Endothelial cell of umbilical vein (primary cell): ENCODE measurements at regions not wholly inside any gene's neighbourhood (a gene's known extent, or its start where the extent isn't known, plus 50 kb on each side); places are given as distances from the start of the nearest gene placed in this dataset.

Experiments
- BruUV-seq: library from RNA; stranded (reverse); fragments of 400-500 nt; replicated peaks from 2 replicates; lab custom pipeline; 2021; lab: Mats Ljungman, UMichigan
- CTCF ChIA-PET: fragments of 300-600, 350-600 bp; sonication (Branson Sonifier 250); formaldehyde crosslinking; loops from one replicate; lab custom pipeline; 2021; ENCODE audit warnings: antibody characterized with exemption, inconsistent platforms; lab: Charles Lee
- POLR2A ChIA-PET: fragments of 300-600, 350-600 bp; sonication (Branson Sonifier 250); formaldehyde crosslinking; loops from one replicate; lab custom pipeline; 2021; ENCODE audit warnings: antibody characterized with exemption, inconsistent platforms; lab: Charles Lee
- DNase-seq: peaks from one replicate; pipeline ENCODE4 v3.0.0-alpha.2; 2011; ENCODE audit warnings: low read depth, low spot score
- FAIRE-seq: peaks from 2 replicates; lab custom pipeline; 2011; peaks lifted over from hg19 to GRCh38; lab: Jason Lieb, UNC
- H2AFZ ChIP-seq: 2 replicates; pipeline ENCODE4 v1.6.0; 2012; ENCODE audit warnings: low read depth, low read length, control low read depth, inconsistent platforms
- H3K27ac ChIP-seq: 2 replicates; pipeline ENCODE4 v1.5.1; 2011; ENCODE audit warnings: low read depth, mild to moderate bottlenecking, control low read depth, low read length, moderate library complexity; ENCODE audit not compliant: insufficient read depth
- H3K27me3 ChIP-seq, 2 experiments: 2 replicates each; pipeline versions ENCODE4 v1.6.0 to v1.6.1; 2011; ENCODE audit warnings: low read length in 2 of 2, mixed read lengths in 1 of 2; ENCODE audit not compliant: control insufficient read depth in 2 of 2, insufficient read depth in 2 of 2
- H3K36me3 ChIP-seq, 2 experiments: 2 replicates in 1 of 2; 3 replicates in 1 of 2; pipeline ENCODE4 v1.5.1; 2011; ENCODE audit warnings: low read length in 2 of 2, mild to moderate bottlenecking in 1 of 2, moderate library complexity in 1 of 2; ENCODE audit not compliant: control insufficient read depth in 2 of 2, insufficient read depth in 2 of 2; ENCODE audit errors: extremely low read depth in 1 of 2
- H3K4me1 ChIP-seq: 3 replicates; pipeline ENCODE4 v1.5.1; 2011; ENCODE audit warnings: mild to moderate bottlenecking, low read length; ENCODE audit not compliant: control insufficient read depth, insufficient read depth; ENCODE audit errors: extremely low read depth
- H3K4me2 ChIP-seq: 2 replicates; pipeline ENCODE4 v1.6.1; 2011; ENCODE audit warnings: low read length, control low read depth, mixed read lengths; ENCODE audit not compliant: insufficient read depth
- H3K4me3 ChIP-seq, 3 experiments: fragments of 200-600 bp in 1 of 3; sonication (generic), shearing (Covaris generic) in 1 of 3; replicated peaks in 1 of 3; 2 replicates each; pipeline ENCODE4 v1.5.1; 2011 to 2016; ENCODE audit warnings: control low read depth in 3 of 3, low read length in 3 of 3, mild to moderate bottlenecking in 2 of 3, inconsistent platforms in 1 of 3, low read depth in 1 of 3, moderate library complexity in 1 of 3; ENCODE audit not compliant: insufficient read depth in 1 of 3
- H3K79me2 ChIP-seq: 2 replicates; pipeline ENCODE4 v1.6.0; 2012; ENCODE audit warnings: low read length, inconsistent platforms; ENCODE audit not compliant: control insufficient read depth, insufficient read depth
- H3K9ac ChIP-seq: replicated peaks from 2 replicates; pipeline ENCODE3; 2011; ENCODE audit warnings: low read length, control low read depth; ENCODE audit not compliant: insufficient read depth; ENCODE audit errors: extremely low read depth
- H3K9me1 ChIP-seq: replicated peaks from 3 replicates; pipeline ENCODE4 v1.6.0; 2011; ENCODE audit warnings: mild to moderate bottlenecking, low read length; ENCODE audit not compliant: control insufficient read depth, insufficient read depth; ENCODE audit errors: extremely low read depth
- H3K9me3 ChIP-seq: replicated peaks from 2 replicates; pipeline ENCODE4 v1.5.1; 2012; ENCODE audit warnings: low read length, inconsistent platforms; ENCODE audit not compliant: control insufficient read depth, insufficient read depth
- H4K20me1 ChIP-seq: replicated peaks from 2 replicates; pipeline ENCODE3; 2011; ENCODE audit warnings: mild to moderate bottlenecking, low read length; ENCODE audit not compliant: control insufficient read depth, insufficient read depth; ENCODE audit errors: extremely low read depth
- EZH2 ChIP-seq: IDR thresholded peaks from 2 replicates; pipeline ENCODE4 v1.6.1; 2012; ENCODE audit warnings: borderline replicate concordance, low read depth, mild to moderate bottlenecking, moderate library complexity, low read length, inconsistent platforms; ENCODE audit not compliant: severe bottlenecking
- FOS ChIP-seq: IDR thresholded peaks from 2 replicates; pipeline ENCODE4 v1.6.1; 2011; ENCODE audit warnings: mild to moderate bottlenecking, low read length, moderate library complexity, borderline replicate concordance; ENCODE audit not compliant: insufficient read depth
- GATA2 ChIP-seq: IDR thresholded peaks from 2 replicates; pipeline ENCODE4 v1.7.0; 2011; ENCODE audit warnings: low read depth, mild to moderate bottlenecking, moderate library complexity, mixed read lengths, low read length; ENCODE audit not compliant: insufficient read length, insufficient read depth
- JUN ChIP-seq: IDR thresholded peaks from 2 replicates; pipeline ENCODE4 v1.6.1; 2011; ENCODE audit warnings: borderline replicate concordance, low read depth; ENCODE audit not compliant: insufficient read length, insufficient read depth
- MYC ChIP-seq: IDR thresholded peaks from one replicate; pipeline ENCODE4 v1.6.1; 2011; ENCODE audit warnings: mild to moderate bottlenecking, low read depth, low read length
- POLR2A ChIP-seq: IDR thresholded peaks from 2 replicates; pipeline ENCODE4 v1.6.1; 2012; ENCODE audit warnings: low read depth, mild to moderate bottlenecking, control low read depth, low read length
- POLR2AphosphoS5 ChIP-seq: IDR thresholded peaks from 2 replicates; pipeline ENCODE4 v1.6.1; 2012; ENCODE audit warnings: low read depth, mild to moderate bottlenecking, control low read depth, low read length, moderate library complexity; ENCODE audit not compliant: insufficient read depth
- dilution Hi-C: fragments of 300-500 bp; cut with MboI; formaldehyde crosslinking; loops from one replicate; pipeline ENCODE4 v1.15.0; 2019; ENCODE audit warnings: low sequenced_read_pairs; ENCODE audit not compliant: extremely low pct_ligation_motif_present
- intact Hi-C: fragments of 100-400 bp; cut with micrococcal nuclease; formaldehyde crosslinking; loops from one replicate; pipeline ENCODE4 v1.10.0; 2022
- TF ChIP-seq, protein P1 (sequence below), 2 donors: IDR thresholded peaks; 1 replicate in 1 of 2; 2 replicates in 1 of 2; pipeline ENCODE4 v1.5.1; 2011; ENCODE audit warnings: low read length in 2 of 2, mild to moderate bottlenecking in 2 of 2, moderate library complexity in 2 of 2, control low read depth in 1 of 2, inconsistent platforms in 1 of 2, low read depth in 1 of 2; ENCODE audit not compliant: insufficient read depth in 1 of 2; ENCODE audit errors: extremely low read depth in 1 of 2
- TF ChIP-seq, protein P2 (sequence below): IDR thresholded peaks from 2 replicates; pipeline ENCODE4 v1.6.1; 2011; ENCODE audit not compliant: insufficient read depth, insufficient read length

DNA sequence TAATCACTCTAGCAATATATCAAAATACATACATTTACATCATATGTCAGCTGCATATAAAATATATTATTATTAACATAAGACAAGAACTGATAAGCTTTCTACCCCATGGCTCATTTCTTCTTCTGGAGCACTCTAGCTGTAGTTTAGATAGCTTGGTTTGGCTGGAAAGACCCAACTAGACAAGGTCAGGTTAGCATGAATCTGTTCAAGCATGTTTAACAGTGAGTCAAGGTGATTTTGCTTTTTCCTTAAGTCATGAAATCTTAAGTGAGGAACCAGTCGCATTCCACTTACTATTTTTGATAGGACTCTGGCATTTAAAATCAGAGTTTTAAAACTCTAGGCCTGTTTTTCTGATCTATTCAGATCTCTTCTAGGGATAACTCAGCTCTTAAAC lies 157.0 kb upstream of the PDGFD start:
- no peaks in the 10 kb centered on the region for H3K79me2 ChIP-seq
- no peak for FAIRE-seq
- H3K9ac ChIP-seq: no peak overlapping the region
- TF ChIP-seq POLR2AphosphoS5 (no peak), FOS (no peak)
- TF ChIP-seq, protein P1, sequence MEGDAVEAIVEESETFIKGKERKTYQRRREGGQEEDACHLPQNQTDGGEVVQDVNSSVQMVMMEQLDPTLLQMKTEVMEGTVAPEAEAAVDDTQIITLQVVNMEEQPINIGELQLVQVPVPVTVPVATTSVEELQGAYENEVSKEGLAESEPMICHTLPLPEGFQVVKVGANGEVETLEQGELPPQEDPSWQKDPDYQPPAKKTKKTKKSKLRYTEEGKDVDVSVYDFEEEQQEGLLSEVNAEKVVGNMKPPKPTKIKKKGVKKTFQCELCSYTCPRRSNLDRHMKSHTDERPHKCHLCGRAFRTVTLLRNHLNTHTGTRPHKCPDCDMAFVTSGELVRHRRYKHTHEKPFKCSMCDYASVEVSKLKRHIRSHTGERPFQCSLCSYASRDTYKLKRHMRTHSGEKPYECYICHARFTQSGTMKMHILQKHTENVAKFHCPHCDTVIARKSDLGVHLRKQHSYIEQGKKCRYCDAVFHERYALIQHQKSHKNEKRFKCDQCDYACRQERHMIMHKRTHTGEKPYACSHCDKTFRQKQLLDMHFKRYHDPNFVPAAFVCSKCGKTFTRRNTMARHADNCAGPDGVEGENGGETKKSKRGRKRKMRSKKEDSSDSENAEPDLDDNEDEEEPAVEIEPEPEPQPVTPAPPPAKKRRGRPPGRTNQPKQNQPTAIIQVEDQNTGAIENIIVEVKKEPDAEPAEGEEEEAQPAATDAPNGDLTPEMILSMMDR (IDR thresholded peaks at IDR 0.05; ENCODE audit: extremely low read depth in 1 of 2, insufficient read depth in 1 of 2, low read depth in 1 of 2, low read length in 2 of 2): no peak
- DNase-seq: no peak
- dilution Hi-C loops (no loop called here), intact Hi-C loops (no loop called here)
- H3K27me3 ChIP-seq: no peaks in the 10 kb centered on the region
- no peaks in the 10 kb centered on the region for H4K20me1 ChIP-seq
- H3K4me1 ChIP-seq: no peaks in the 10 kb centered on the region
- no TSS peak for BruUV-seq
- ChIA-PET POLR2A (no interaction called here), CTCF (interaction anchor here (1.1 kb wide), 2 partner anchors 8 to 11 kb away, joined by 3 to 4 read pairs; no protein-coding TSS in a partner anchor)
- H3K9me1 ChIP-seq: no peaks in the 10 kb centered on the region
- H3K36me3 ChIP-seq: no peaks in the 10 kb centered on the region
- H3K4me2 ChIP-seq: no peak overlapping the region
- no peak overlapping the region for H3K4me3 ChIP-seq
- H3K9me3 ChIP-seq: no peaks in the 10 kb centered on the region
- no peak overlapping the region for H3K27ac ChIP-seq
- H2AFZ ChIP-seq: no peak overlapping the region

DNA sequence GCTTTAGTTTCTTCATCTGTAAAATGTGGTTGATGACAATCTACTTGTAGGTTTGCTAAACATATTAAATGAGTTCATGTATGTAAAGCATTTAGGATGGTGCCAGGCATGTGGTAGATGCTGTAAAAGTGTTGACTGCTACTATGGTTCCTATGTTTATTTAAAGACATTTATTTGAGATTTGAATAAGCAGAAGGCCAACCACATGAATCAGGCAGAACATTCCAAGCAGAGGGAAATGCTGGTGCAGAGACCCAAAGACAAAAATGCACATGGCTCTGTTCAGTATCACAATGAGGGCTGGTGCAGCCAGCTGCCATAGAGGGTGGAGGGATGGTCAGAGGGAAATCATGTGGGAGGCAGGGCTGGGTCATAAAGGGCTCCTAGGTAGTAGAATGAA lies 156.2 kb upstream of the PDGFD start:
- Histone ChIP-seq H3K27me3 (no peaks in the 10 kb centered on the region), H3K9ac (no peak overlapping the region), H3K27ac (no peak overlapping the region), H3K9me1 (no peaks in the 10 kb centered on the region), H3K79me2 (no peaks in the 10 kb centered on the region), H3K9me3 (no peaks in the 10 kb centered on the region), H3K36me3 (no peaks in the 10 kb centered on the region), H3K4me2 (no peak overlapping the region), H3K4me3 (no peak overlapping the region), H2AFZ (no peak overlapping the region), H3K4me1 (no peaks in the 10 kb centered on the region), H4K20me1 (no peaks in the 10 kb centered on the region)
- BruUV-seq: no TSS peak
- dilution Hi-C loops: no loop called here
- TF ChIP-seq MYC (no peak), JUN (no peak), EZH2 (no peak), POLR2AphosphoS5 (no peak), GATA2 (no peak), POLR2A (no peak), FOS (no peak)
- TF ChIP-seq, protein P1 (IDR thresholded peaks at IDR 0.05; ENCODE audit: extremely low read depth in 1 of 2, insufficient read depth in 1 of 2, low read depth in 1 of 2, low read length in 2 of 2): no peak
- TF ChIP-seq, protein P2, sequence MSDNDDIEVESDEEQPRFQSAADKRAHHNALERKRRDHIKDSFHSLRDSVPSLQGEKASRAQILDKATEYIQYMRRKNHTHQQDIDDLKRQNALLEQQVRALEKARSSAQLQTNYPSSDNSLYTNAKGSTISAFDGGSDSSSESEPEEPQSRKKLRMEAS: no peak
- intact Hi-C loops: no loop called here
- DNase-seq (no peak), FAIRE-seq (no peak)
- ChIA-PET CTCF (no interaction called here), POLR2A (no interaction called here)
